Fibroblast of lung (primary cell): ENCODE measurements at regions not wholly inside any gene's neighbourhood (a gene's known extent, or its start where the extent isn't known, plus 50 kb on each side); places are given as distances from the start of the nearest gene placed in this dataset.
A peak's percentile ranks its signal among the peaks of the same experiment; 100 is the strongest.

Experiments used
- DNase-seq, 2 donors: peaks; one replicate each; pipeline versions ENCODE4 v3.0.0 to v3.0.0-alpha.2; 2010; ENCODE audit warnings: low read depth in 2 of 2
- H2AFZ ChIP-seq: 2 replicates; pipeline ENCODE4 v1.5.1; 2012; ENCODE audit warnings: low read length, control low read depth, inconsistent platforms
- H3K27ac ChIP-seq: 2 replicates; pipeline ENCODE4 v1.5.1; 2011; ENCODE audit warnings: low read length, control low read depth; ENCODE audit not compliant: insufficient read depth
- H3K27me3 ChIP-seq: 2 replicates; pipeline ENCODE4 v1.5.1; 2011; ENCODE audit warnings: mild to moderate bottlenecking, low read length; ENCODE audit not compliant: control insufficient read depth, insufficient read depth
- H3K36me3 ChIP-seq: 2 replicates; pipeline ENCODE4 v1.5.1; 2011; ENCODE audit warnings: low read length; ENCODE audit not compliant: control insufficient read depth, insufficient read depth
- H3K4me1 ChIP-seq: 2 replicates; pipeline ENCODE4 v1.5.1; 2011; ENCODE audit warnings: low read length; ENCODE audit not compliant: control insufficient read depth, insufficient read depth; ENCODE audit errors: extremely low read depth
- H3K4me2 ChIP-seq: 2 replicates; pipeline ENCODE4 v1.5.1; 2011; ENCODE audit warnings: low read length, control low read depth; ENCODE audit not compliant: insufficient read depth; ENCODE audit errors: extremely low read depth
- H3K4me3 ChIP-seq, 4 experiments: fragments of 200-600 bp in 1 of 4; sonication (generic) in 1 of 4; replicated peaks in 1 of 4; 2 replicates each; pipeline ENCODE4 v1.5.1; 2011 to 2016; ENCODE audit warnings: low read length in 4 of 4, low read depth in 3 of 4, mild to moderate bottlenecking in 3 of 4, control low read depth in 2 of 4, inconsistent platforms in 1 of 4, mixed read lengths in 1 of 4; ENCODE audit not compliant: insufficient read depth in 1 of 4; ENCODE audit errors: control extremely low read depth in 1 of 4
- H3K79me2 ChIP-seq: 2 replicates; pipeline ENCODE4 v1.5.1; 2012; ENCODE audit warnings: mild to moderate bottlenecking, low read length, inconsistent platforms; ENCODE audit not compliant: control insufficient read depth, insufficient read depth
- H3K9ac ChIP-seq: 2 replicates; pipeline ENCODE4 v1.5.1; 2011; ENCODE audit warnings: mild to moderate bottlenecking, low read length, control low read depth; ENCODE audit not compliant: insufficient read depth
- H3K9me3 ChIP-seq: 2 replicates; pipeline ENCODE4 v1.5.1; 2012; ENCODE audit warnings: low read depth, low read length; ENCODE audit not compliant: control insufficient read depth, insufficient read depth
- H4K20me1 ChIP-seq: 2 replicates; pipeline ENCODE4 v1.5.1; 2011; ENCODE audit warnings: low read length; ENCODE audit not compliant: control insufficient read depth, insufficient read depth; ENCODE audit errors: extremely low read depth
- EZH2 ChIP-seq: IDR thresholded peaks from 2 replicates; pipeline ENCODE4 v1.5.1; 2012; ENCODE audit warnings: low read length, control low read depth, mild to moderate bottlenecking; ENCODE audit errors: missing control alignments
- TF ChIP-seq, protein P1 (sequence below), 2 donors: IDR thresholded peaks in 1 of 2; conservative IDR thresholded peaks in 1 of 2; 1 replicate in 1 of 2; 2 replicates in 1 of 2; pipeline ENCODE4 v1.5.1; 2011 to 2012; ENCODE audit warnings: low read length in 2 of 2, control low read depth in 1 of 2, inconsistent platforms in 1 of 2, low read depth in 1 of 2, mild to moderate bottlenecking in 1 of 2

DNA sequence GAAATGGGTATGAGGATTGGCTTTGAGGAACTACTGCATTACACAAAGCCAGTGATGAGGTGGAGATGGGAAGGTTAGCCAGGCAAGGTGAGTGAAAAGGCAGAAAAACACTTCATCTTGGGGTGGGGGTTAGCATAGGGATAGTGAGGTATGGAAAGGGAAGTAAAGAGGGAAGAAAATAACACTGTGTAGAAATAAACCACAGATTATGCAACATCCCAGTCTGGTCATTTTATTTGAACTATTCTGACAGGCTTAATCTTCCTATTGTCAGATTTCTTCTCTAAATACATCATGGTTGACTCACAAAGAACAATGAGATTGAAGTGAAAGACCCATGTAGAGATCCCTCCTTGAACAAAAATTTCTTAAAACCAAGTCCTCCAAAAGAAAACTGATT lies 640.2 kb downstream of the PTPRC start:
- Histone ChIP-seq H4K20me1 (no peaks in the 10 kb centered on the region), H3K27ac (no peak overlapping the region), H3K4me1 (peaks cover 2% of the 10 kb centered on the region), H3K9me3 (no peaks in the 10 kb centered on the region), H3K9ac (no peak overlapping the region), H3K27me3 (no peaks in the 10 kb centered on the region), H3K79me2 (no peaks in the 10 kb centered on the region), H3K4me3 (no peak overlapping the region), H3K4me2 (no peak overlapping the region), H3K36me3 (no peaks in the 10 kb centered on the region), H2AFZ (no peak overlapping the region)
- DNase-seq = peak in 1 of 2 donors; percentile 44
- TF ChIP-seq, protein P1, sequence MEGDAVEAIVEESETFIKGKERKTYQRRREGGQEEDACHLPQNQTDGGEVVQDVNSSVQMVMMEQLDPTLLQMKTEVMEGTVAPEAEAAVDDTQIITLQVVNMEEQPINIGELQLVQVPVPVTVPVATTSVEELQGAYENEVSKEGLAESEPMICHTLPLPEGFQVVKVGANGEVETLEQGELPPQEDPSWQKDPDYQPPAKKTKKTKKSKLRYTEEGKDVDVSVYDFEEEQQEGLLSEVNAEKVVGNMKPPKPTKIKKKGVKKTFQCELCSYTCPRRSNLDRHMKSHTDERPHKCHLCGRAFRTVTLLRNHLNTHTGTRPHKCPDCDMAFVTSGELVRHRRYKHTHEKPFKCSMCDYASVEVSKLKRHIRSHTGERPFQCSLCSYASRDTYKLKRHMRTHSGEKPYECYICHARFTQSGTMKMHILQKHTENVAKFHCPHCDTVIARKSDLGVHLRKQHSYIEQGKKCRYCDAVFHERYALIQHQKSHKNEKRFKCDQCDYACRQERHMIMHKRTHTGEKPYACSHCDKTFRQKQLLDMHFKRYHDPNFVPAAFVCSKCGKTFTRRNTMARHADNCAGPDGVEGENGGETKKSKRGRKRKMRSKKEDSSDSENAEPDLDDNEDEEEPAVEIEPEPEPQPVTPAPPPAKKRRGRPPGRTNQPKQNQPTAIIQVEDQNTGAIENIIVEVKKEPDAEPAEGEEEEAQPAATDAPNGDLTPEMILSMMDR (conservative IDR thresholded peaks at IDR 0.05 in 1 of 2, IDR thresholded peaks at IDR 0.05 in 1 of 2; ENCODE audit: low read depth in 1 of 2, low read length in 2 of 2) = no peak
- no peak for TF ChIP-seq EZH2

DNA sequence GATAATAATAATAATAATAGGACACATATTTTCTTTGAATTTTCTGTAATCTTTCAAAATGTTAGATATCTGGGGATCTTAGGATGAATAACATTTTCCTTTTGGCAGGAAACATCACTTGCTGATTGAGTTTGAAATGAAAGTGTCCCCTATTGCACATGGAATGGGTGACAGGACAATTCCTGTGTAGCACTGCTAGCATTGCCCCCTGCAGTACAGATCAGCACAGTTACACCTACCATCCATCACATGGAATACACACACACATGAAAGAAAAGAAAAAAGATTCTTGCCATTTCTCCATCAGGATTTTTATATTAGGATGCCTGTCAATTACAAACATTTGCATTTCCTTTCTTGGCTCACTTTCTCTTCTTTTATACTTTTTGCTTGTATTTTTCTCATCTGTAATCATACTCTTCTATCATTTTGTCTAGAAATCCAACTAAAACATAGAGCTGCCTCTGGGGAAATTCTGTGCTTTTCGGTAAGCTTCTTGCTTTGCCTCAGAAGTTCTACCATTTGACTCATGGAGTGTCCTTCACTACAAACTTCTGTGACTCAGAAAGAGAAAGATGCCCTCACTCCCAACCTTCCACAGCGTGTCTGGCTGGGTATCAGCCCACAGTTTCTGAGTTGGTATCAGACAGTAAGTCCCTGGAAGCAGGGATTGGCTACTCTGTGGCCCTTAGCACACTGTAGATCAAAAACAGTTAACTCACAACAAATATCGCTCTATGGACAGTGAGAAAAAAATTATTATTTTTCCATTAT lies 641.2 kb downstream of the PTPRC start:
- Histone ChIP-seq H3K4me1 (no peaks in the 10 kb centered on the region), H3K36me3 (no peaks in the 10 kb centered on the region), H3K9ac (no peak overlapping the region), H3K79me2 (no peaks in the 10 kb centered on the region), H3K27me3 (no peaks in the 10 kb centered on the region), H3K9me3 (no peaks in the 10 kb centered on the region), H2AFZ (no peak overlapping the region), H3K4me3 (no peak overlapping the region), H4K20me1 (no peaks in the 10 kb centered on the region), H3K27ac (no peak overlapping the region), H3K4me2 (no peak overlapping the region)
- peak in 1 of 2 donors; percentile 60 for DNase-seq
- no peak for TF ChIP-seq EZH2
- TF ChIP-seq, protein P1 (conservative IDR thresholded peaks at IDR 0.05 in 1 of 2, IDR thresholded peaks at IDR 0.05 in 1 of 2; ENCODE audit: low read depth in 1 of 2, low read length in 2 of 2) = no peak

DNA sequence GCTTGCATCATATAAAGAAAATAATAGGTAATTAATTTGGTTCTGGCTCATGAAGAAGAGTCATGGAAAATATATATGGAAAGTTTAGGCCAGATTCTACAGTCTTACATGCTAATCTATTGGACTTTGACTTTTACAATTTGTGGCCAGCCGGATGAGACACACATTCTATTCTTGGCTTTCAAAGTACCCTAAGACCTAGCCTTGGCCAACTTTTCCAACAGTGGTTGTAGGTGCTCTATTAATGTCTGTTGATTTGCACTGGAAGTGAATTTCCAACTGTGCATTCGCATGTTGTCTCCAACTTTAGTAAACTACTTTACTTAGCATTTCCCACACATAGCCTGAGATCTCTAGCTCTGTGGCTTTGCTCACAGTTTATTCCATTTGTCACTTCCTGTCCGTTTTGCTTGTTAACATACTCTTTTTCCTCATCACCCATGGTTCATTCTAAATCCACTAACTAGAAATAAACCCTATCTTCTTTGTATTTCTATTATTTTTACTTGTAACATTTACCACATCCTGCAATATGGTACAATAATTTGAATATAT lies 644.0 kb downstream of the PTPRC start:
- Histone ChIP-seq H3K36me3 (no peaks in the 10 kb centered on the region), H3K27me3 (no peaks in the 10 kb centered on the region), H3K27ac (no peak overlapping the region), H4K20me1 (no peaks in the 10 kb centered on the region), H2AFZ (peak overlapping the region; percentile 46), H3K9ac (no peak overlapping the region), H3K4me2 (no peak overlapping the region), H3K4me3 (no peak overlapping the region), H3K79me2 (no peaks in the 10 kb centered on the region), H3K9me3 (no peaks in the 10 kb centered on the region), H3K4me1 (no peaks in the 10 kb centered on the region)
- TF ChIP-seq EZH2 = no peak
- TF ChIP-seq, protein P1 (conservative IDR thresholded peaks at IDR 0.05 in 1 of 2, IDR thresholded peaks at IDR 0.05 in 1 of 2; ENCODE audit: low read depth in 1 of 2, low read length in 2 of 2) = no peak
- peak in 1 of 2 donors; percentile 69 for DNase-seq
